GM12878 (cell line): ENCODE measurements at regions not wholly inside any gene's neighbourhood (a gene's known extent, or its start where the extent isn't known, plus 50 kb on each side); places are given as distances from the start of the nearest gene placed in this dataset.

Experiments used
- CREB1 ChIP-seq: IDR thresholded peaks from 2 replicates; pipeline ENCODE4 v1.6.1; 2012; ENCODE audit warnings: low read depth, mild to moderate bottlenecking, inconsistent platforms
- CTCF ChIP-seq, 3 experiments: IDR thresholded peaks in 2 of 3; conservative IDR thresholded peaks in 1 of 3; 2 replicates each; pipeline ENCODE4 v1.5.1; 2011; ENCODE audit warnings: low read depth in 3 of 3, low read length in 3 of 3, mild to moderate bottlenecking in 3 of 3, control low read depth in 2 of 3, moderate library complexity in 2 of 3, inconsistent platforms in 1 of 3, mixed read lengths in 1 of 3; ENCODE audit not compliant: control insufficient read depth in 2 of 3, insufficient read depth in 1 of 3; ENCODE audit errors: extremely low read depth in 1 of 3
- POLR2A ChIP-seq: IDR thresholded peaks from 2 replicates; pipeline ENCODE4 v1.6.1; 2011; ENCODE audit warnings: low read depth, mild to moderate bottlenecking, low read length
- RAD21 ChIP-seq: IDR thresholded peaks from 2 replicates; pipeline ENCODE4 v1.6.1; 2011; ENCODE audit warnings: mild to moderate bottlenecking, low read depth, low read length, moderate library complexity; ENCODE audit not compliant: insufficient read depth
- TCF12 ChIP-seq: IDR thresholded peaks from 2 replicates; pipeline ENCODE4 v1.6.1; 2011; ENCODE audit warnings: low read depth, mild to moderate bottlenecking, low read length
- TCF7 ChIP-seq: IDR thresholded peaks from 2 replicates; pipeline ENCODE4 v1.6.1; 2014; ENCODE audit warnings: antibody characterized with exemption, borderline replicate concordance
- ZBTB11 ChIP-seq: fragments of 450-650 bp; formaldehyde crosslinking; IDR thresholded peaks from 2 replicates; pipeline ENCODE4 v1.5.0; 2022; ENCODE audit warnings: mild to moderate bottlenecking, missing genetic modification characterization

- no peak for TF ChIP-seq POLR2A
- no peak for TF ChIP-seq RAD21
- no peak for TF ChIP-seq TCF12
- TF ChIP-seq TCF7, result no peak
- no peak for TF ChIP-seq CTCF (IDR thresholded peaks at IDR 0.05 in 2 of 3, conservative IDR thresholded peaks at IDR 0.05 in 1 of 3; ENCODE audit: control insufficient read depth in 2 of 3, extremely low read depth in 1 of 3, insufficient read depth in 1 of 3, low read depth in 3 of 3, low read length in 3 of 3)
- no peak for TF ChIP-seq ZBTB11 (CRISPR knock-in tag)
- TF ChIP-seq CREB1, result no peak
Measured at GRCh38 chr9:103601287-103601686, 492.8 kb upstream of the SMC2 start.
